GM23338 (cell line): ENCODE measurements at regions not wholly inside any gene's neighbourhood (a gene's known extent, or its start where the extent isn't known, plus 50 kb on each side); places are given as distances from the start of the nearest gene placed in this dataset.

Experiments used
- ATAC-seq: fragments of 200-7000 bp; cut with Tn5 transposase; 3 replicates; pipeline ENCODE4 v1.9.1; 2020
- DNase-seq: peaks from one replicate; pipeline ENCODE4 v3.0.0-alpha.2; 2015; ENCODE audit warnings: low spot score
- H2AFZ ChIP-seq: fragments of 200-600 bp; sonication (generic); 2 replicates; pipeline ENCODE4 v1.8.0; 2016; ENCODE audit warnings: antibody characterized with exemption, mild to moderate bottlenecking, moderate library complexity
- H3F3A ChIP-seq: fragments of 200-600 bp; sonication (generic); replicated peaks from 2 replicates; pipeline ENCODE4 v1.8.0; 2017; ENCODE audit warnings: antibody characterized with exemption, mixed run types, low read depth
- H3K27ac ChIP-seq: fragments of 200-600 bp; sonication (generic); 2 replicates; pipeline ENCODE4 v1.6.1; 2016; ENCODE audit warnings: low read depth
- H3K27me3 ChIP-seq: fragments of 200-600 bp; sonication (generic); 2 replicates; pipeline ENCODE4 v1.8.0; 2016; ENCODE audit warnings: mild to moderate bottlenecking, mixed run types, moderate library complexity; ENCODE audit not compliant: insufficient read depth
- H3K36me3 ChIP-seq: fragments of 200-600 bp; sonication (generic); 2 replicates; pipeline ENCODE4 v1.8.0; 2016; ENCODE audit warnings: mild to moderate bottlenecking; ENCODE audit not compliant: insufficient read depth
- H3K4me1 ChIP-seq: fragments of 200-600 bp; sonication (generic); 2 replicates; pipeline ENCODE4 v1.8.0; 2016; ENCODE audit warnings: mild to moderate bottlenecking, moderate library complexity; ENCODE audit not compliant: insufficient read depth
- H3K4me2 ChIP-seq: fragments of 200-600 bp; sonication (generic); 2 replicates; pipeline ENCODE4 v1.7.1; 2017; ENCODE audit warnings: mixed run types
- H3K4me3 ChIP-seq: fragments of 200-600 bp; sonication (generic); 2 replicates; pipeline ENCODE4 v1.6.1; 2016; ENCODE audit warnings: mixed run types
- H3K79me2 ChIP-seq: fragments of 200-600 bp; sonication (generic); replicated peaks from 2 replicates; pipeline ENCODE4 v1.8.0; 2017; ENCODE audit warnings: mild to moderate bottlenecking; ENCODE audit not compliant: insufficient read depth
- H3K9me2 ChIP-seq: fragments of 200-600 bp; sonication (generic); 2 replicates; pipeline ENCODE4 v1.8.0; 2017; ENCODE audit not compliant: insufficient read depth
- H4K20me1 ChIP-seq: fragments of 200-600 bp; sonication (generic); replicated peaks from 2 replicates; pipeline ENCODE4 v1.8.0; 2017; ENCODE audit warnings: mild to moderate bottlenecking; ENCODE audit not compliant: insufficient read depth
- H3K27ac Mint-ChIP-seq: 2 replicates; pipeline ENCODE4 v1.8.0; 2020; ENCODE audit warnings: inconsistent platforms, mild to moderate bottlenecking, moderate library complexity, mixed read lengths
- H3K27me3 Mint-ChIP-seq: 3 replicates; pipeline ENCODE4 v1.8.0; 2022; ENCODE audit warnings: low read depth, mild to moderate bottlenecking, moderate library complexity, mixed read lengths, inconsistent platforms; ENCODE audit not compliant: insufficient read depth, poor library complexity
- H3K36me3 Mint-ChIP-seq: 3 replicates; pipeline ENCODE4 v1.8.0; 2021; ENCODE audit warnings: low read depth, mild to moderate bottlenecking, inconsistent platforms, moderate library complexity, mixed read lengths
- H3K4me1 Mint-ChIP-seq: 3 replicates; pipeline ENCODE4 v1.8.0; 2020; ENCODE audit warnings: mild to moderate bottlenecking, inconsistent platforms, mixed read lengths
- H3K4me3 Mint-ChIP-seq: 3 replicates; pipeline ENCODE4 v1.8.0; 2021; ENCODE audit warnings: moderate library complexity, mild to moderate bottlenecking, inconsistent platforms, mixed read lengths
- H3K9me3 Mint-ChIP-seq: 3 replicates; pipeline ENCODE4 v1.8.0; 2020; ENCODE audit warnings: moderate library complexity, mild to moderate bottlenecking, inconsistent platforms, mixed read lengths
- EZH2 ChIP-seq: fragments of 200-600 bp; sonication (generic); IDR thresholded peaks from one replicate; pipeline ENCODE4 v1.8.0; 2017; ENCODE audit warnings: antibody characterized with exemption, mild to moderate bottlenecking, low read depth; ENCODE audit not compliant: unreplicated experiment
- EZH2phosphoT487 ChIP-seq: fragments of 200-600 bp; sonication (generic); IDR thresholded peaks from one replicate; pipeline ENCODE4 v1.8.1; 2018; ENCODE audit warnings: antibody characterized with exemption; ENCODE audit not compliant: unreplicated experiment
- JUNB ChIP-seq: IDR thresholded peaks from one replicate; pipeline ENCODE4 v1.6.1; 2016; ENCODE audit warnings: antibody characterized with exemption; ENCODE audit not compliant: unreplicated experiment
- NANOG ChIP-seq: IDR thresholded peaks from 2 replicates; pipeline ENCODE4 v1.6.1; 2016; ENCODE audit warnings: antibody characterized with exemption, borderline replicate concordance
- POLR2AphosphoS5 ChIP-seq: IDR thresholded peaks from 2 replicates; pipeline ENCODE4 v1.6.1; 2016; ENCODE audit warnings: antibody characterized with exemption, low read depth
- STAT1 ChIP-seq: IDR thresholded peaks from one replicate; pipeline ENCODE4 v1.6.1; 2016; ENCODE audit warnings: antibody characterized with exemption; ENCODE audit not compliant: unreplicated experiment
- ZNF114 ChIP-seq: fragments of 250-450 bp; sonication (Bioruptor Pico); IDR thresholded peaks from 2 replicates; pipeline ENCODE4 v1.5.0; 2020; ENCODE audit warnings: mild to moderate bottlenecking, moderate library complexity
- ZNF331 ChIP-seq: fragments of 250-450 bp; sonication (Bioruptor Pico); IDR thresholded peaks from 2 replicates; pipeline ENCODE4 v1.5.0; 2020; ENCODE audit warnings: low read depth, mild to moderate bottlenecking, moderate library complexity
- TF ChIP-seq, protein P1 (sequence below): IDR thresholded peaks from one replicate; pipeline ENCODE4 v1.6.1; 2018; ENCODE audit warnings: antibody characterized with exemption; ENCODE audit not compliant: unreplicated experiment
- TF ChIP-seq, protein P2 (sequence below): IDR thresholded peaks from 2 replicates; pipeline ENCODE4 v1.6.1; 2016; ENCODE audit warnings: antibody characterized with exemption
- TF ChIP-seq, protein P3 (sequence below), 2 experiments: fragments of 200-600 bp in 1 of 2; sonication (generic) in 1 of 2; conservative IDR thresholded peaks; 2 replicates each; pipeline versions ENCODE4 v1.5.1 to v1.6.1; 2016 to 2017; ENCODE audit warnings: antibody characterized with exemption in 2 of 2, low read depth in 2 of 2, mild to moderate bottlenecking in 2 of 2, moderate library complexity in 1 of 2

DNA sequence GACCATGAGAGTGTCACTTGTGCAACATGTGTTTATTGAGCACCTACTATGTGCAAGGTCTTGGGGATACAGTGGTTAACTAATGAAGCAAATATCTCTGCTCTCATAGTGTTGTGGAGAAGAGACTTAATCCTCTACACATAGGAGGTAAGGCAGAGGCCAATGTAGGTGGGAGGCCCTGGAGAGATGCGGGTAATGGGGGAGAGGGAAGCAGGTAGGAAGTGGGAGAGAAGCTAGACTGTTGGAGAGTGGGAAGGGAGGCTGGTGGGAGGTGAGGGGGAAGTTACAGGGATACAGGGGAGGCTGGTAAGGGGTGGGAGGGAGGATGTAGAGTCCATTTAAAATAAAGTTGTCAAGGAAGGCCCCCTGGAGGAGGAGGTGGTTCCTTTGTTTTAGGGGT lies 240.0 kb downstream of the MIAT start (continued):
- TF ChIP-seq, protein P1, sequence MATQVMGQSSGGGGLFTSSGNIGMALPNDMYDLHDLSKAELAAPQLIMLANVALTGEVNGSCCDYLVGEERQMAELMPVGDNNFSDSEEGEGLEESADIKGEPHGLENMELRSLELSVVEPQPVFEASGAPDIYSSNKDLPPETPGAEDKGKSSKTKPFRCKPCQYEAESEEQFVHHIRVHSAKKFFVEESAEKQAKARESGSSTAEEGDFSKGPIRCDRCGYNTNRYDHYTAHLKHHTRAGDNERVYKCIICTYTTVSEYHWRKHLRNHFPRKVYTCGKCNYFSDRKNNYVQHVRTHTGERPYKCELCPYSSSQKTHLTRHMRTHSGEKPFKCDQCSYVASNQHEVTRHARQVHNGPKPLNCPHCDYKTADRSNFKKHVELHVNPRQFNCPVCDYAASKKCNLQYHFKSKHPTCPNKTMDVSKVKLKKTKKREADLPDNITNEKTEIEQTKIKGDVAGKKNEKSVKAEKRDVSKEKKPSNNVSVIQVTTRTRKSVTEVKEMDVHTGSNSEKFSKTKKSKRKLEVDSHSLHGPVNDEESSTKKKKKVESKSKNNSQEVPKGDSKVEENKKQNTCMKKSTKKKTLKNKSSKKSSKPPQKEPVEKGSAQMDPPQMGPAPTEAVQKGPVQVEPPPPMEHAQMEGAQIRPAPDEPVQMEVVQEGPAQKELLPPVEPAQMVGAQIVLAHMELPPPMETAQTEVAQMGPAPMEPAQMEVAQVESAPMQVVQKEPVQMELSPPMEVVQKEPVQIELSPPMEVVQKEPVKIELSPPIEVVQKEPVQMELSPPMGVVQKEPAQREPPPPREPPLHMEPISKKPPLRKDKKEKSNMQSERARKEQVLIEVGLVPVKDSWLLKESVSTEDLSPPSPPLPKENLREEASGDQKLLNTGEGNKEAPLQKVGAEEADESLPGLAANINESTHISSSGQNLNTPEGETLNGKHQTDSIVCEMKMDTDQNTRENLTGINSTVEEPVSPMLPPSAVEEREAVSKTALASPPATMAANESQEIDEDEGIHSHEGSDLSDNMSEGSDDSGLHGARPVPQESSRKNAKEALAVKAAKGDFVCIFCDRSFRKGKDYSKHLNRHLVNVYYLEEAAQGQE = no peak
- TF ChIP-seq NANOG (no peak), EZH2phosphoT487 (no peak), JUNB (no peak), ZNF331 (CRISPR knock-in tag) (no peak), ZNF114 (CRISPR knock-in tag) (no peak), EZH2 (no peak), STAT1 (no peak), POLR2AphosphoS5 (no peak)
- TF ChIP-seq, protein P2, sequence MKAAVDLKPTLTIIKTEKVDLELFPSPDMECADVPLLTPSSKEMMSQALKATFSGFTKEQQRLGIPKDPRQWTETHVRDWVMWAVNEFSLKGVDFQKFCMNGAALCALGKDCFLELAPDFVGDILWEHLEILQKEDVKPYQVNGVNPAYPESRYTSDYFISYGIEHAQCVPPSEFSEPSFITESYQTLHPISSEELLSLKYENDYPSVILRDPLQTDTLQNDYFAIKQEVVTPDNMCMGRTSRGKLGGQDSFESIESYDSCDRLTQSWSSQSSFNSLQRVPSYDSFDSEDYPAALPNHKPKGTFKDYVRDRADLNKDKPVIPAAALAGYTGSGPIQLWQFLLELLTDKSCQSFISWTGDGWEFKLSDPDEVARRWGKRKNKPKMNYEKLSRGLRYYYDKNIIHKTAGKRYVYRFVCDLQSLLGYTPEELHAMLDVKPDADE = no peak
- TF ChIP-seq, protein P3, sequence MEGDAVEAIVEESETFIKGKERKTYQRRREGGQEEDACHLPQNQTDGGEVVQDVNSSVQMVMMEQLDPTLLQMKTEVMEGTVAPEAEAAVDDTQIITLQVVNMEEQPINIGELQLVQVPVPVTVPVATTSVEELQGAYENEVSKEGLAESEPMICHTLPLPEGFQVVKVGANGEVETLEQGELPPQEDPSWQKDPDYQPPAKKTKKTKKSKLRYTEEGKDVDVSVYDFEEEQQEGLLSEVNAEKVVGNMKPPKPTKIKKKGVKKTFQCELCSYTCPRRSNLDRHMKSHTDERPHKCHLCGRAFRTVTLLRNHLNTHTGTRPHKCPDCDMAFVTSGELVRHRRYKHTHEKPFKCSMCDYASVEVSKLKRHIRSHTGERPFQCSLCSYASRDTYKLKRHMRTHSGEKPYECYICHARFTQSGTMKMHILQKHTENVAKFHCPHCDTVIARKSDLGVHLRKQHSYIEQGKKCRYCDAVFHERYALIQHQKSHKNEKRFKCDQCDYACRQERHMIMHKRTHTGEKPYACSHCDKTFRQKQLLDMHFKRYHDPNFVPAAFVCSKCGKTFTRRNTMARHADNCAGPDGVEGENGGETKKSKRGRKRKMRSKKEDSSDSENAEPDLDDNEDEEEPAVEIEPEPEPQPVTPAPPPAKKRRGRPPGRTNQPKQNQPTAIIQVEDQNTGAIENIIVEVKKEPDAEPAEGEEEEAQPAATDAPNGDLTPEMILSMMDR (conservative IDR thresholded peaks at IDR 0.05; ENCODE audit: low read depth in 2 of 2) = no peak

DNA sequence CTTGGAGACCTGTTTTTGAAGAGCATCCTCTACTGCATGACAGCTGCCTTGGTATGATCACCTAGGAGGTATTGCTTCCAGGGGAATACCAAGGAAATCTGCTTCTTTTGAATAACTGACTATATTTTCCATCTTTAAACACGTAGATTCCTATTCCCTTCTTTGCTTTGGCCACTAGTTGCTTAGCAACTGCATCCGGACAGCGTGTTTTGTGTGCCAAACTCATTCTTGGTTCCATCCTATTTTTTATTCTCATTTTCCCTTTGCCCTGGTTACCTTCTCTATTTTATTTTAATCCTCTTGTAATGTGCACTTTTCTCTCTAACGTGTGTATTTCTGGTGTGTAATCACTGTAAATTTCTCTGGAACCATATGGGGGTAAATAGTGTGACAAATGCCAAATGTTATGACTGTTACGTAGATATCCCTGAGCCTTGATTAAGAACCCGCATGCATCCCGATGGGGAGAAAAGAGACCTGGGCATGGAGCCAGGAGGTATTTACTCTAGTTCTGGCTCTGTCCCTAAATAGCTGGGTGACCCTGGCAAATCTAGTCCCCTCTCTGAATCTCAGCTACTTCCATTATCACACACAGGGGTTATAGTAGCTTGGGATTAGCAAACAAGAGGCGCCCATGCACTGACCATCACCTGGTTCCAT lies 241.7 kb downstream of the MIAT start:
- Mint-ChIP-seq H3K36me3 (no peaks in the 10 kb centered on the region; the same call in 2 of the 3 replicates), H3K27me3 (peaks cover 8% of the 10 kb centered on the region), H3K27ac (no peak overlapping the region), H3K4me3 (no peak overlapping the region), H3K4me1 (peaks cover 31% of the 10 kb centered on the region), H3K9me3 (no peaks in the 10 kb centered on the region; the same call in 2 of the 3 replicates)
- H3K27ac ChIP-seq = no peak overlapping the region
- DNase-seq (no peak), ATAC-seq (no peak)
- H3K36me3 ChIP-seq = no peaks in the 10 kb centered on the region; the same call in 1 of the 2 replicates
- H4K20me1 ChIP-seq = no peaks in the 10 kb centered on the region
- H3K79me2 ChIP-seq = no peaks in the 10 kb centered on the region
- peaks cover 23% of the 10 kb centered on the region for H3K4me1 ChIP-seq
- H3K4me3 ChIP-seq = no peak overlapping the region
- H3K9me2 ChIP-seq = no peaks in the 10 kb centered on the region
- peaks cover 4% of the 10 kb centered on the region for H3K27me3 ChIP-seq
- H2AFZ ChIP-seq = no peak overlapping the region
- H3F3A ChIP-seq = peaks cover 3% of the 10 kb centered on the region; the same call in 1 of the 2 replicates
- H3K4me2 ChIP-seq = no peak overlapping the region
- TF ChIP-seq EZH2phosphoT487 (no peak), POLR2AphosphoS5 (no peak), STAT1 (no peak), ZNF114 (CRISPR knock-in tag) (no peak), NANOG (no peak)
- TF ChIP-seq, protein P2 = no peak
